Keratinocyte (primary cell): ENCODE measurements at regions not wholly inside any gene's neighbourhood (a gene's known extent, or its start where the extent isn't known, plus 50 kb on each side); places are given as distances from the start of the nearest gene placed in this dataset.
A peak's percentile ranks its signal among the peaks of the same experiment; 100 is the strongest.

Experiments
- DNase-seq: peaks from one replicate; pipeline ENCODE4 v3.0.0-alpha.2; 2011; ENCODE audit warnings: low read depth, missing footprints, low spot score
- FAIRE-seq: peaks from 2 replicates; lab custom pipeline; 2011; peaks lifted over from hg19 to GRCh38; lab: Jason Lieb, UNC
- H2AFZ ChIP-seq: 2 replicates; pipeline ENCODE4 v1.6.0; 2012; ENCODE audit warnings: low read length, control low read depth, inconsistent platforms; ENCODE audit not compliant: control insufficient read depth
- H3K27ac ChIP-seq: 2 replicates; pipeline ENCODE4 v1.5.1; 2011; ENCODE audit warnings: low read length; ENCODE audit not compliant: control insufficient read depth, insufficient read depth
- H3K27me3 ChIP-seq: 3 replicates; pipeline ENCODE4 v1.6.0; 2011; ENCODE audit warnings: low read length; ENCODE audit not compliant: control insufficient read depth, insufficient read depth; ENCODE audit errors: extremely low read depth
- H3K36me3 ChIP-seq, 2 experiments: 2 replicates in 1 of 2; 3 replicates in 1 of 2; pipeline ENCODE4 v1.5.1; 2011; ENCODE audit warnings: low read length in 2 of 2, mild to moderate bottlenecking in 1 of 2; ENCODE audit not compliant: control insufficient read depth in 2 of 2, insufficient read depth in 2 of 2; ENCODE audit errors: extremely low read depth in 1 of 2
- H3K4me1 ChIP-seq: 3 replicates; pipeline ENCODE4 v1.5.1; 2011; ENCODE audit warnings: low read length; ENCODE audit not compliant: control insufficient read depth, insufficient read depth; ENCODE audit errors: extremely low read depth
- H3K4me2 ChIP-seq: 3 replicates; pipeline ENCODE4 v1.6.0; 2011; ENCODE audit warnings: low read depth, low read length; ENCODE audit not compliant: control insufficient read depth, insufficient read depth; ENCODE audit errors: extremely low read depth
- H3K4me3 ChIP-seq, 3 experiments: fragments of 200-600 bp in 1 of 3; sonication (generic) in 1 of 3; 2 replicates in 2 of 3; 3 replicates in 1 of 3; pipeline ENCODE4 v1.5.1; 2011 to 2016; ENCODE audit warnings: low read length in 3 of 3, mild to moderate bottlenecking in 3 of 3, control low read depth in 2 of 3, inconsistent platforms in 1 of 3, low read depth in 1 of 3, mixed read lengths in 1 of 3, mixed run types in 1 of 3, moderate library complexity in 1 of 3; ENCODE audit not compliant: control insufficient read depth in 2 of 3, insufficient read depth in 2 of 3; ENCODE audit errors: extremely low read depth in 1 of 3
- H3K79me2 ChIP-seq: 2 replicates; pipeline ENCODE4 v1.6.0; 2012; ENCODE audit warnings: low read length; ENCODE audit not compliant: control insufficient read depth, insufficient read depth
- H3K9ac ChIP-seq: 3 replicates; pipeline ENCODE4 v1.6.0; 2011; ENCODE audit warnings: low read length; ENCODE audit not compliant: control insufficient read depth, insufficient read depth; ENCODE audit errors: extremely low read depth
- H3K9me1 ChIP-seq: 3 replicates; pipeline ENCODE4 v1.6.0; 2011; ENCODE audit warnings: low read length; ENCODE audit not compliant: control insufficient read depth, insufficient read depth; ENCODE audit errors: extremely low read depth
- H3K9me3 ChIP-seq: 2 replicates; pipeline ENCODE4 v1.5.1; 2012; ENCODE audit warnings: low read depth, low read length; ENCODE audit not compliant: control insufficient read depth
- H4K20me1 ChIP-seq: 3 replicates; pipeline ENCODE4 v1.6.0; 2011; ENCODE audit warnings: low read length; ENCODE audit not compliant: control insufficient read depth, insufficient read depth; ENCODE audit errors: extremely low read depth
- CTCF ChIP-seq, 3 experiments: IDR thresholded peaks in 1 of 3; conservative IDR thresholded peaks in 1 of 3; optimal IDR thresholded peaks in 1 of 3; 2 replicates in 2 of 3; 3 replicates in 1 of 3; pipeline versions ENCODE3 to v1.5.1; 2011; ENCODE audit warnings: low read length in 3 of 3, mild to moderate bottlenecking in 3 of 3, moderate library complexity in 2 of 3, control low read depth in 1 of 3, inconsistent platforms in 1 of 3; ENCODE audit not compliant: insufficient read depth in 2 of 3; ENCODE audit errors: extremely low read depth in 1 of 3
- EZH2 ChIP-seq: IDR thresholded peaks from one replicate; pipeline ENCODE4 v1.6.1; 2012; ENCODE audit warnings: inconsistent platforms, mild to moderate bottlenecking, low read length, moderate library complexity
- dilution Hi-C: fragments of 300-500 bp; cut with MboI; formaldehyde crosslinking; loops from one replicate; pipeline ENCODE4 v1.7.0; 2020; ENCODE audit warnings: low sequenced_read_pairs; ENCODE audit not compliant: extremely low pct_ligation_motif_present

GRCh38 chr9:86697213-86697612 is 250.1 kb downstream of the GAS1 start:
- Histone ChIP-seq H3K9me1 (no peaks in the 10 kb centered on the region), H2AFZ (no peak overlapping the region), H3K9me3 (no peaks in the 10 kb centered on the region), H3K27ac (no peak overlapping the region), H3K4me1 (peaks cover 20% of the 10 kb centered on the region), H3K27me3 (no peaks in the 10 kb centered on the region), H3K9ac (no peak overlapping the region), H3K79me2 (no peaks in the 10 kb centered on the region), H3K4me3 (no peak overlapping the region), H4K20me1 (no peaks in the 10 kb centered on the region), H3K4me2 (no peak overlapping the region), H3K36me3 (no peaks in the 10 kb centered on the region)
- dilution Hi-C loops: no loop called here
- TF ChIP-seq EZH2 (no peak), CTCF (optimal IDR thresholded peaks at IDR 0.05 in 1 of 3, IDR thresholded peaks at IDR 0.05 in 1 of 3, conservative IDR thresholded peaks at IDR 0.05 in 1 of 3; ENCODE audit: extremely low read depth in 1 of 3, insufficient read depth in 2 of 3, low read length in 3 of 3) (no peak)
- DNase-seq (no peak), FAIRE-seq (no peak)

- Histone ChIP-seq H3K27me3 (no peaks in the 10 kb centered on the region), H2AFZ (peak overlapping the region; percentile 52), H3K27ac (peak overlapping the region; percentile 13), H3K9me3 (no peaks in the 10 kb centered on the region), H3K79me2 (no peaks in the 10 kb centered on the region), H3K9me1 (no peaks in the 10 kb centered on the region), H4K20me1 (no peaks in the 10 kb centered on the region), H3K9ac (no peak overlapping the region), H3K36me3 (no peaks in the 10 kb centered on the region), H3K4me2 (peak overlapping the region; percentile 38), H3K4me3 (no peak overlapping the region), H3K4me1 (peaks cover 16% of the 10 kb centered on the region)
- no peak for DNase-seq
- dilution Hi-C loops: no loop called here
- FAIRE-seq: peak; percentile 59
- TF ChIP-seq EZH2: no peak
- TF ChIP-seq CTCF (optimal IDR thresholded peaks at IDR 0.05 in 1 of 3, IDR thresholded peaks at IDR 0.05 in 1 of 3, conservative IDR thresholded peaks at IDR 0.05 in 1 of 3; ENCODE audit: extremely low read depth in 1 of 3, insufficient read depth in 2 of 3, low read length in 3 of 3): no peak
These were observed 251.3 kb downstream of the GAS1 start for GRCh38 chr9:86695910-86696424.
